GM04504 (cell line): ENCODE measurements at regions not wholly inside any gene's neighbourhood (a gene's known extent, or its start where the extent isn't known, plus 50 kb on each side); places are given as distances from the start of the nearest gene placed in this dataset.

ENCODE experiments used
- DNase-seq: peaks from one replicate; pipeline ENCODE4 v3.0.0-alpha.2; 2012; ENCODE audit warnings: low read depth

- DNase-seq: no peak
Measured at GRCh38 chr1:119308130-119308700, 60.4 kb upstream of the HAO2 start.

DNA sequence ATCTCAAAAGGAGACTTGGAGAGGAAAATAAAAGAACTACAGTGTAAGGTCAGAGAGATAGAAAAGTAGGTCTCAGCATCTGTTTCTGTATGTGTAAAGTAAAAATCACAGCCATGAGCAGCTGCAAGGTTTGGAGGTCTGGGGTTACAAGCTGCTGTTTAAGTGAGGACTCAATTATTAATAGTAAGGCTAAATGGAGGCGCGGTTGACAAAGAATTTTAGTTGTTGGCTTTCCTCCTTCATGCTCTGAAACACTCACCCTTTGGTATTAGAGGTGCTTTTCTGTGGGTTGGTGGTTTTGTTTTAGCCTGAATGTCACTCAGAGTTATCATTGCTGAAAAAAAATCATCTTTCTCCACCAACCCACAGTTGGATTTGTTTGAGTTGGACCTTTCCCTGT, 59.8 kb upstream of the HAO2 start:
- DNase-seq: no peak

DNA sequence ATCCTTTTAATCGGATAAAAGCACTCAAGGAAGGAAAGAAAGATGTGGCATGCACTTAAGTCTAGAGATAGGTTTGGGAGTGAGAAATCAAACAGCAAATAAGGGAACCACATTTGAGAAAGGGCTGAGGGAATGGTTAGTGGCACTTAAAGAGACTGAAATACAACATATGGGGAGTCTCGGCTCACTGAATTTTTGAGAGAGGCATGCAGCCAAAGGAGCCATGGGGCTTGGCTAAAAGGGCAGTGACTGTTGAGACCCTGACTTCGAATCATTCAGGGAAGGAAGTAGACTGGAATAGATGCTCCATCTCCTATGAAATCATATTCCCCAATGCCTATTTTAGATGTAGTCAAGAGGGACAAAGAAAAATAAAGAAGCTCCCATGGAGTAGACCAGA, 58.3 kb upstream of the HAO2 start:
- DNase-seq: no peak

DNA sequence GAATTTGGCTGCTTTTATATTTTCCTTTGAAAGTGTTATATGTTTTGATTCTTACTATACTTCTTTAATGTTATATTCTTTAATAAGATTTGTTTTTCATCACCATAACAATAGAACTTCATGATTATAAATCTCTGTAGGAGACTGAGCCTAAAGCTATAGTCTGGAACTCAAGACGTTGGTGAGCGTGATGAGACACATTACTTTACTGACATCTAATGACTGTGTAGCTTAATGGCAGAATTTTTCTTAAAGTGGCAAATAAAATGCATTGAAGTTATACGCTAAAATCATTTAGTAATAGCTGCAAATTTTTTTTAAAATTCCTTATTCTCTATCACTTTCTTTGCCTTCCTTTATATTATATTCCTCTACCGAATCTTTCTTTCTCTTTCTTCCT, 56.1 kb upstream of the HAO2 start:
- DNase-seq: no peak

GRCh38 chr1:119314001-119314796, 54.4 kb upstream of the HAO2 start:
- no peak for DNase-seq

- peak; percentile 9 for DNase-seq
Measured at GRCh38 chr1:119316870-119317416, 51.6 kb upstream of the HAO2 start.

GRCh38 chr1:119318466-119319309, 49.9 kb upstream of the HAO2 start:
- DNase-seq: no peak
